Panc1 (cell line): ENCODE measurements at regions not wholly inside any gene's neighbourhood (a gene's known extent, or its start where the extent isn't known, plus 50 kb on each side); places are given as distances from the start of the nearest gene placed in this dataset.

Experiments
- ATAC-seq: fragments of 200-7000 bp; cut with Tn5 transposase; 2 replicates; pipeline ENCODE4 v1.9.1; 2020; ENCODE audit warnings: mild to moderate bottlenecking, moderate library complexity
- BruUV-seq: library from RNA; stranded (reverse); fragments of 400-500 nt; replicated peaks from 2 replicates; lab custom pipeline; 2021; lab: Mats Ljungman, UMichigan
- CTCF ChIA-PET: fragments of 300-600 bp; sonication (Branson Sonifier 250); formaldehyde crosslinking; loops from one replicate; lab custom pipeline; 2022; ENCODE audit warnings: antibody characterized with exemption; lab: Charles Lee
- POLR2A ChIA-PET: fragments of 300-600 bp; sonication (Branson Sonifier 250); formaldehyde crosslinking; loops from one replicate; lab custom pipeline; 2022; ENCODE audit warnings: antibody characterized with exemption; lab: Charles Lee
- DNase-seq: peaks from one replicate; pipeline ENCODE4 v3.0.0-alpha.2; 2010; ENCODE audit warnings: low read depth, low spot score
- H3K27ac ChIP-seq: 2 replicates; pipeline ENCODE4 v1.5.1; 2011; ENCODE audit warnings: mild to moderate bottlenecking, low read length, inconsistent platforms
- H3K27me3 ChIP-seq: fragments of 200-500 bp; sonication (Bioruptor generic); 2 replicates; pipeline ENCODE4 v1.6.0; 2014; ENCODE audit warnings: low read length, inconsistent platforms; ENCODE audit not compliant: control insufficient read depth, insufficient read depth
- H3K36me3 ChIP-seq: fragments of 200-500 bp; sonication (Bioruptor generic); 2 replicates; pipeline ENCODE4 v1.5.1; 2014; ENCODE audit warnings: inconsistent platforms, mild to moderate bottlenecking, low read length, moderate library complexity; ENCODE audit not compliant: control insufficient read depth, insufficient read depth
- H3K4me1 ChIP-seq: 2 replicates; pipeline ENCODE4 v1.5.1; 2011; ENCODE audit warnings: inconsistent platforms, mild to moderate bottlenecking, low read length, moderate library complexity; ENCODE audit not compliant: control insufficient read depth, insufficient read depth
- H3K4me3 ChIP-seq, 2 experiments: 2 replicates each; pipeline ENCODE4 v1.5.1; 2011 to 2012; ENCODE audit warnings: low read depth in 2 of 2, low read length in 2 of 2, mild to moderate bottlenecking in 2 of 2, inconsistent platforms in 1 of 2, moderate library complexity in 1 of 2
- H3K9me3 ChIP-seq: fragments of 200-500 bp; sonication (Bioruptor generic); 2 replicates; pipeline ENCODE4 v1.5.1; 2014; ENCODE audit warnings: low read depth, mild to moderate bottlenecking, inconsistent platforms, low read length, moderate library complexity; ENCODE audit not compliant: control insufficient read depth, insufficient read depth
- POLR2AphosphoS5 ChIP-seq: IDR thresholded peaks from 2 replicates; pipeline ENCODE4 v1.6.1; 2012; ENCODE audit warnings: mild to moderate bottlenecking, low read depth, low read length, moderate library complexity
- REST ChIP-seq, 2 experiments: IDR thresholded peaks; 2 replicates each; pipeline ENCODE4 v1.6.1; 2011 to 2012; ENCODE audit warnings: low read depth in 2 of 2, control low read depth in 1 of 2, low read length in 1 of 2, mild to moderate bottlenecking in 1 of 2, moderate library complexity in 1 of 2; ENCODE audit not compliant: insufficient read depth in 1 of 2
- SIN3A ChIP-seq: IDR thresholded peaks from 2 replicates; pipeline ENCODE4 v1.6.1; 2012; ENCODE audit warnings: low read depth, mild to moderate bottlenecking, low read length, moderate library complexity, borderline replicate concordance; ENCODE audit not compliant: insufficient read depth
- TCF7L2 ChIP-seq: IDR thresholded peaks from 2 replicates; pipeline ENCODE4 v1.6.1; 2011; ENCODE audit warnings: mild to moderate bottlenecking, low read depth, low read length, inconsistent platforms
- in situ Hi-C: cut with HindIII; loops from 2 replicates; pipeline ENCODE4 v1.10.0; 2016; ENCODE audit warnings: low sequenced_read_pairs, low pct_unique_long_range_greater_than_20kb
- intact Hi-C: fragments of 100-400 bp; cut with micrococcal nuclease; formaldehyde crosslinking; loops from one replicate; pipeline ENCODE4 v1.10.0; 2022; ENCODE audit not compliant: unreplicated experiment
- TF ChIP-seq, protein P1 (sequence below): fragments of 450-650 bp; IDR thresholded peaks from 2 replicates; pipeline ENCODE4 v1.5.1; 2017; ENCODE audit warnings: mild to moderate bottlenecking

DNA sequence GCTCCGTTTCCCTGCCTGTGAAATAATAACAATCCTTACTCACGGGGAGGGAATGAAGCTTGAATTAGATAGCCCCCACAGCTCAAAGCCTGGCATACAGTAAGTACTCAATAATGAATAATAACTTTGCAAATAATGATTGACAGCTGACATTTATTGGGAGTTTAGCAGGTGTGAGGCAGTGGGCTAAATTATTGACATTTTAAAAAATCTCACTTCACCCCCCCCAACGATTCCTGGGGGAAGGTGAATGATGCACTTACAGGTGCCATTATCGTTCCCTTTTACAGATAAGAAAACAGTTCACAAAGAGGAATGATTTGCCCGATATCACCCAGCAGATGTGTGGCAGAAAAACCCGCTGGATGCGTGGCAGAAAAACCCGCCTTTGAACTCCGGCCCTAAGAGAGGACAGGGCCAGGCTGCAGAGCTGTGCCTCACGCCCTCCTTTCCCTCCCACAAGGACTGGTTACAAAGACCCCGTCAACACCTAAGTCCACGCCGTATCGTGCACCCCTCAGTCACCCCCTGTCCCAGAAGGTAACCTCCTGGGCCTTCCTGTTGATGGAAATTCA, 114.2 kb upstream of the PTPN1 start:
- no TSS peak for BruUV-seq
- ATAC-seq, result no peak
- no peaks in the 10 kb centered on the region for H3K9me3 ChIP-seq
- H3K4me3 ChIP-seq, result no peak overlapping the region
- intact Hi-C loops, result no loop called here
- in situ Hi-C loops, result no loop called here
- no peaks in the 10 kb centered on the region for H3K27me3 ChIP-seq
- DNase-seq, result no peak
- ChIA-PET CTCF (interaction anchor here (0.5 to 0.6 kb wide), 2 partner anchors 73 to 213 kb away, joined by 4 to 5 read pairs; no protein-coding TSS in a partner anchor), POLR2A (no interaction called here)
- H3K36me3 ChIP-seq, result no peaks in the 10 kb centered on the region
- TF ChIP-seq REST (IDR thresholded peaks at IDR 0.05; ENCODE audit: insufficient read depth in 1 of 2, low read depth in 2 of 2, low read length in 1 of 2) (no peak), POLR2AphosphoS5 (no peak), TCF7L2 (no peak), SIN3A (no peak)
- TF ChIP-seq, protein P1, sequence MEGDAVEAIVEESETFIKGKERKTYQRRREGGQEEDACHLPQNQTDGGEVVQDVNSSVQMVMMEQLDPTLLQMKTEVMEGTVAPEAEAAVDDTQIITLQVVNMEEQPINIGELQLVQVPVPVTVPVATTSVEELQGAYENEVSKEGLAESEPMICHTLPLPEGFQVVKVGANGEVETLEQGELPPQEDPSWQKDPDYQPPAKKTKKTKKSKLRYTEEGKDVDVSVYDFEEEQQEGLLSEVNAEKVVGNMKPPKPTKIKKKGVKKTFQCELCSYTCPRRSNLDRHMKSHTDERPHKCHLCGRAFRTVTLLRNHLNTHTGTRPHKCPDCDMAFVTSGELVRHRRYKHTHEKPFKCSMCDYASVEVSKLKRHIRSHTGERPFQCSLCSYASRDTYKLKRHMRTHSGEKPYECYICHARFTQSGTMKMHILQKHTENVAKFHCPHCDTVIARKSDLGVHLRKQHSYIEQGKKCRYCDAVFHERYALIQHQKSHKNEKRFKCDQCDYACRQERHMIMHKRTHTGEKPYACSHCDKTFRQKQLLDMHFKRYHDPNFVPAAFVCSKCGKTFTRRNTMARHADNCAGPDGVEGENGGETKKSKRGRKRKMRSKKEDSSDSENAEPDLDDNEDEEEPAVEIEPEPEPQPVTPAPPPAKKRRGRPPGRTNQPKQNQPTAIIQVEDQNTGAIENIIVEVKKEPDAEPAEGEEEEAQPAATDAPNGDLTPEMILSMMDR, result no peak
- H3K27ac ChIP-seq, result no peak overlapping the region
- peaks cover 17% of the 10 kb centered on the region for H3K4me1 ChIP-seq

GRCh38 chr20:50396623-50397022, 113.6 kb upstream of the PTPN1 start:
- Histone ChIP-seq H3K4me1 (peaks cover 17% of the 10 kb centered on the region), H3K9me3 (no peaks in the 10 kb centered on the region), H3K36me3 (no peaks in the 10 kb centered on the region), H3K27me3 (no peaks in the 10 kb centered on the region), H3K27ac (no peak overlapping the region), H3K4me3 (no peak overlapping the region)
- BruUV-seq, result no TSS peak
- intact Hi-C loops (no loop called here), in situ Hi-C loops (no loop called here)
- POLR2A ChIA-PET, result no interaction called here
- DNase-seq, result no peak
- CTCF ChIA-PET, result no interaction called here
- ATAC-seq, result no peak
- TF ChIP-seq REST (IDR thresholded peaks at IDR 0.05; ENCODE audit: insufficient read depth in 1 of 2, low read depth in 2 of 2, low read length in 1 of 2), result no peak
- TF ChIP-seq, protein P1, result no peak
- no peak for TF ChIP-seq POLR2AphosphoS5
- TF ChIP-seq TCF7L2, result no peak
- TF ChIP-seq SIN3A, result no peak
